GM12878 (cell line): ENCODE measurements at regions not wholly inside any gene's neighbourhood (a gene's known extent, or its start where the extent isn't known, plus 50 kb on each side); places are given as distances from the start of the nearest gene placed in this dataset.

Experiments used
- BACH1 ChIP-seq: fragments of 450-650 bp; IDR thresholded peaks from 2 replicates; pipeline ENCODE4 v1.6.1; 2017; ENCODE audit warnings: mild to moderate bottlenecking, borderline replicate concordance
- CTCF ChIP-seq, 3 experiments: IDR thresholded peaks in 2 of 3; conservative IDR thresholded peaks in 1 of 3; 2 replicates each; pipeline ENCODE4 v1.5.1; 2011; ENCODE audit warnings: low read depth in 3 of 3, low read length in 3 of 3, mild to moderate bottlenecking in 3 of 3, control low read depth in 2 of 3, moderate library complexity in 2 of 3, inconsistent platforms in 1 of 3, mixed read lengths in 1 of 3; ENCODE audit not compliant: control insufficient read depth in 2 of 3, insufficient read depth in 1 of 3; ENCODE audit errors: extremely low read depth in 1 of 3
- E4F1 ChIP-seq: fragments of 450-650 bp; IDR thresholded peaks from 2 replicates; pipeline ENCODE4 v1.6.1; 2018; ENCODE audit warnings: borderline replicate concordance, mild to moderate bottlenecking; ENCODE audit not compliant: partially characterized antibody
- EP300 ChIP-seq, 2 experiments: fragments of 150-350 bp in 1 of 2; IDR thresholded peaks; 2 replicates each; pipeline ENCODE4 v1.6.1; 2011 to 2012; ENCODE audit warnings: low read depth in 2 of 2, low read length in 2 of 2, borderline replicate concordance in 1 of 2, improper control_type of control experiment in 1 of 2, inconsistent platforms in 1 of 2; ENCODE audit not compliant: control insufficient read depth in 1 of 2
- ESRRA ChIP-seq: IDR thresholded peaks from 2 replicates; pipeline ENCODE4 v1.6.1; 2012; ENCODE audit warnings: mild to moderate bottlenecking, low read length, improper control_type of control experiment
- FOXM1 ChIP-seq: IDR thresholded peaks from 2 replicates; pipeline ENCODE4 v1.6.1; 2012; ENCODE audit warnings: low read depth, mild to moderate bottlenecking, inconsistent platforms, low read length, moderate library complexity
- KLF5 ChIP-seq: fragments of 450-650 bp; IDR thresholded peaks from 2 replicates; pipeline ENCODE4 v1.6.1; 2014; ENCODE audit warnings: mild to moderate bottlenecking; ENCODE audit not compliant: partially characterized antibody
- MAX ChIP-seq: IDR thresholded peaks from 2 replicates; pipeline ENCODE4 v1.6.1; 2012; ENCODE audit warnings: low read depth, low read length, improper control_type of control experiment
- NRF1 ChIP-seq: conservative IDR thresholded peaks from 2 replicates; pipeline ENCODE4 v1.6.1; 2011; ENCODE audit warnings: mild to moderate bottlenecking, low read depth, low read length, improper control_type of control experiment
- SIN3A ChIP-seq: IDR thresholded peaks from 2 replicates; pipeline ENCODE4 v1.6.1; 2012; ENCODE audit warnings: low read depth, low read length, improper control_type of control experiment
- SMAD5 ChIP-seq: IDR thresholded peaks from 2 replicates; pipeline ENCODE4 v1.6.1; 2016; ENCODE audit warnings: antibody characterized with exemption, low read depth
- USF2 ChIP-seq: IDR thresholded peaks from 2 replicates; pipeline ENCODE4 v1.6.1; 2011; ENCODE audit warnings: low read depth, low read length, improper control_type of control experiment, borderline replicate concordance
- ZNF274 ChIP-seq: IDR thresholded peaks from one replicate; pipeline ENCODE4 v1.8.0; 2011; ENCODE audit not compliant: insufficient read length, insufficient read depth

GRCh38 chr2:225793736-225794550 lies 394.4 kb downstream of the NYAP2 start:
- no peak for TF ChIP-seq CTCF (IDR thresholded peaks at IDR 0.05 in 2 of 3, conservative IDR thresholded peaks at IDR 0.05 in 1 of 3; ENCODE audit: control insufficient read depth in 2 of 3, extremely low read depth in 1 of 3, insufficient read depth in 1 of 3, low read depth in 3 of 3, low read length in 3 of 3)
- no peak for TF ChIP-seq EP300 (IDR thresholded peaks at IDR 0.05; ENCODE audit: borderline replicate concordance in 1 of 2, control insufficient read depth in 1 of 2, low read depth in 2 of 2, low read length in 2 of 2)
- no peak for TF ChIP-seq SMAD5
- no peak for TF ChIP-seq NRF1
- no peak for TF ChIP-seq MAX
- no peak for TF ChIP-seq FOXM1
- no peak for TF ChIP-seq SIN3A
- no peak for TF ChIP-seq USF2
- TF ChIP-seq KLF5 = no peak
- no peak for TF ChIP-seq BACH1
- no peak for TF ChIP-seq ZNF274
- no peak for TF ChIP-seq E4F1
- no peak for TF ChIP-seq ESRRA
